HG02884 (cell line): ENCODE measurements at regions not wholly inside any gene's neighbourhood (a gene's known extent, or its start where the extent isn't known, plus 50 kb on each side); places are given as distances from the start of the nearest gene placed in this dataset.

Experiments
- ATAC-seq: cut with Tn5 transposase; IDR thresholded peaks from one replicate; pipeline ENCODE4 v1.9.1; 2021; ENCODE audit warnings: mild to moderate bottlenecking, moderate library complexity; ENCODE audit not compliant: unreplicated experiment

- no peak for ATAC-seq
These were observed 315.9 kb upstream of the ZEB2 start for GRCh38 chr2:144835634-144836350.

GRCh38 chr2:144834998-144835633 lies 315.2 kb upstream of the ZEB2 start:
- ATAC-seq, result no peak

GRCh38 chr2:144834363-144834762 lies 314.4 kb upstream of the ZEB2 start:
- ATAC-seq, result no peak

DNA sequence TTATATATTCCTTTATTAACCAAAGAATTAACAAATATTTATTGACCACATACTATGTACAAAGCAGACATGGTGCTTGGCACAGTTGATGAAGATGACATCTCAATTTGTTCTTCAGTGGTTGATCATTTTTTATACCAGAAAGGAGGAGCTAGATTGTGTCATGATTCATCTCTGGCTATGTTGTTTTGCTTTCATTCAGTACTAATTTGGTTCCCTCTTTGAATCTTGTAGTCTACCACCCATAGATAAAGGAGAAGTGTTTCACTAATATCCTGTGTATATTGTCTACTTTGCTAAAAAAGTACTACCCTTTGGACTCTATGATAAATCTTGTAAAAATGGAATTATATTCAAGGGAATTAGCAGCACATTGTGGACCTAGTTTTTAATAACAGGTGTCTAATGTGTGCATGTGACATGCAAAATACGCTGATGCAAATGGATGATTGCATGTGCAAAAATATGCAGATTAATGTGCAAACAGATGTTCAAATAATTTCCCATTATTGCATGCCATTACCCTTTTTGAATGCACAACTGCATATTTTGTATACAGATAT lies 313.2 kb upstream of the ZEB2 start:
- ATAC-seq, result no peak

- no peak for ATAC-seq
These were observed 312.1 kb upstream of the ZEB2 start for GRCh38 chr2:144832048-144832447.

DNA sequence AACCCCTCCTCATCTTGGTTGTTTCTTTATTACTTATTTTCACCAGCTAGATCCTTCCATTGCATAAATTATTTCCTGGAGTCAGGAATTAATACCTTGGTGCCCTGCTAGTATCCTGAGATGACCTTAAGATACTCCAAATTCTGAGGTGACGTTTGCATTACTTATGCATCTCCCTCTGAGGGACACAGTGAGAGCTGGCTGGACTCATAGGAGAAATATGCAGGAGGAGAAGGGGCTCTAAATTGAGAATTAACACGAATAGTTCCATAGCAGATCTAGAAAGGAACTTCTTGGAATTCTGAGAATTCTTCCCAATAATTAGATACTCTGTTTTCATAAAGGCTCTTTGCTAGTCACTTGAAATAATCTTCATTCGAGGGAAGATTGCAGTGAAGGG lies 310.6 kb upstream of the ZEB2 start:
- no peak for ATAC-seq

- no peak for ATAC-seq
These were observed 307.5 kb upstream of the ZEB2 start for GRCh38 chr2:144827404-144827803.

DNA sequence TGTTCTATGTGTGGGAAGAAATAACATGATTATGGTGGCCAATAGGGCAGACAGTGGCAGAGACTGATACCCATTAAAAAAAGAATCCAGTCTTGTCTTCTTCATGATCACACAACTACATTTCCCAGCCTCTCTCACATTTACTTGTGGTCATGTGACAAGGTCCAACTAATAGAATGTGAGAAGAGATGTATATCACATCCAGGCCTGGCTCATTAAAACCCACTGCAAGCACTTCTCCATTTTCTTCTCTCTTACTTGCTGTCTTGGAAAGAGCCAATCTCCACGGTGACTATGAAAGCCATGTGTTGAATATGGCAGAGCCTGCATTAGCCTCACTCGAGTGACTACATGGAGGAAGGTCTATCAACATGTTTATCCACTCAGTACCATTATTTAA lies 306.2 kb upstream of the ZEB2 start:
- no peak for ATAC-seq

DNA sequence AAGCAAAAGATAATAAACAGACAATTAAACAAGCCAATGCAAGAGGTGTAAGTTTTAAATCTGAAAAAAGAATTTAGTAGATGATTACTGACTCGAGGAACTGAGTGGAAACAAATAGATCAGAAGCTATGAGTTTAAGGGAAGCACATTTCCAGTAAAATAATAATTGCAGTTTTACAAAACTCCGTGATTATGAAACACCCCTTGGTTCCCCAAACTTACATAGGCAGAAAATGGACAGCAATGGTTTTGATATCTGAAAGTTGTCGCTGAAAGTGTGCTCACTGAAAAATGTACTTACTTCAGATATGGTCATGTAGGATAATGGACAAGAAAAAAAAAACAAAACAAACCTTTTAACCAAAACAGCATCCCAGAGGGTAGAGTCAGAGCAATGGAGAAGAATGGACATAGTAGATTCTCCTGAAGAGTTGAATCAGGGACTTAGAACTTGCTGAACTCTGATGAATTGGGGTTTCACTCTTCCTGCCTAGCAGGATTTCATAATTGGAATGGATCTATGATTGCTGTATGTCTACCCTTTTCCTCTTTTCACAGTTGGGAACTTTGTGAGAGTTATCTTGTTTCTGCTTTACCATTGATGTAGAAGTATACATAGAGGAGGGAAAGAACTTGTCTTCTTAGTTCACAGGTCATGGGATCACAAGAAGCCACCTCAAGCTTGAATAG lies 305.6 kb upstream of the ZEB2 start:
- ATAC-seq, result no peak

- ATAC-seq, result no peak
These were observed 304.6 kb upstream of the ZEB2 start for GRCh38 chr2:144824306-144825080.

DNA sequence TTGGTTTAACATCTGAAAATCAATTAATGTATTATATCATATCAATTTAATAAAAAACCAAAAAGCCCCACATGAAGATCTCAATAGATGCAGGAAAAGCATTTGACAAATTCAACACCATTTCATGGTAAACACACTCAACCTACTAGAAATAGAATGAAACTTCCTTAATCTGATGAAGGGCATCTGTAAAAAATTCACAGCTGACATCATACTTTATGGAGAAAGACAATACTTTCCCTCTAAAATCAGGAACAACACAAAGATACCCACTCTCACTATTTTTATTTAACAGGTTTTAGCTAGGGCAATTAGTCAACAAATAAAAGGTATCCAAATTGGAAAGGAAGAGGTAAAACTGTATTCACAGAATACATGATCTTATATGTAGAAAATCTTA lies 303.0 kb upstream of the ZEB2 start:
- ATAC-seq, result no peak

GRCh38 chr2:144812288-144812687 lies 292.4 kb upstream of the ZEB2 start:
- no peak for ATAC-seq

DNA sequence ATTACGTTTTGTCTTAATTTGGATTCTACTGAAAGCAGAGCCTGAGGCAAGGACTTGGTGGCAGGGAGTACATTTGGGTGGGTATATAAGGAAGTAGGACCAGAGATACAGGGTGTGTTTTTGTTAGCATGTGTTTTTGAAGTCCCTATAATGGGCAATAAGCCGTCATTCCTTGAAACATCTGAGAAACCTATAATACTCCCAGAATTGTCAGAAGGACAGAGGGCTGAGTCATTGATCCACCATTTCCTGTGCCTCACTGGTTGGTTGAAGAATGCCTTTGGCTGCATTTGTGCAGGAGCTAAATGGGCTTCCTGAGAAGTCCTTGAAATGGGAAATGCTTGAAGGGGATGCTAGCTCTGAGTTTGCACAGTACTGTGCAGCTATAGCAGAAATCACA lies 281.8 kb upstream of the ZEB2 start:
- no peak for ATAC-seq

DNA sequence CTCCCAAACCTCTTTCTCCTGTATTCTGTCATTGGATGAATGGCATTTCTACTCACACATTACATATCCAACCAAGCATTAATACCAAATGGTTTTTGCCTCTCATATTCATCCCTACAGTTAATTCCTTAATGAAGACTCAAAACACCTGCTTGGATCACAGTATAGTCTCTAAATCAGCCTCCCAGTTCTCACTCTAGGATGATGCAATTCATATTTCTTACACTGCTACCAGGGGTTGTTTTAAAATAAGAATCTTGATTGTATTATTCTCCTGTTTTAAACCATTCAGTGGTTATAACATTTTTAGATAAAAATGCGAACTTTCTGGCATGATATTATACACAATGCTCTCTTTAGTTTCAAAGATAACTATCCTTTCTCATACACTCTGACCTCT lies 281.4 kb upstream of the ZEB2 start:
- no peak for ATAC-seq

GRCh38 chr2:144798989-144799388 lies 279.1 kb upstream of the ZEB2 start:
- ATAC-seq, result no peak

- ATAC-seq, result no peak
These were observed 278.1 kb upstream of the ZEB2 start for GRCh38 chr2:144798034-144798433.

- ATAC-seq, result no peak
These were observed 277.0 kb upstream of the ZEB2 start for GRCh38 chr2:144796936-144797335.

GRCh38 chr2:144796164-144796563 lies 276.2 kb upstream of the ZEB2 start:
- no peak for ATAC-seq

DNA sequence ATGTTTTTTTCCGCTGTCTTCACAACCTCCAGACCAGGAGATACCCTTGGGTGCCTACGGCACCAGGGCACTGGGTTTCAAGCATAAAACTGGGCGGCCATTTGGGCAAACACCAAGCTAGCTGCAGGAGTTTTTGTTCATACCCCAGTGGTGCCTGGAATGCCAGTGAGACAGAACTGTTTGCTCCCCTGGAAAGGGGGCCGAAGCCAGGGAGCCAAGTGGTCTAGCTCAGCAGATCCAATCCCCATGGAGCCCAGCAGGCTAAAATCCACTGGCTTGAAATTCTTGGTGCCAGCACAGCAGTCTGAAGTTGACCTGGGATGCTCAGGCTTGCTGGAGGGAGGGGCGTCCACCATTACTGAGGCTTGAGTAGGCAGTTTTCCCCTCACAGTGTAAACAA lies 265.3 kb upstream of the ZEB2 start:
- ATAC-seq, result no peak

- ATAC-seq, result no peak
These were observed 261.1 kb upstream of the ZEB2 start for GRCh38 chr2:144780983-144781382.

GRCh38 chr2:144776766-144777165 lies 256.8 kb upstream of the ZEB2 start:
- ATAC-seq, result no peak
